H1 (cell line): ENCODE measurements at regions not wholly inside any gene's neighbourhood (a gene's known extent, or its start where the extent isn't known, plus 50 kb on each side); places are given as distances from the start of the nearest gene placed in this dataset.

ENCODE experiments used
- CTCF ChIA-PET: fragments of 300-600 bp; sonication (Branson Sonifier 250); formaldehyde crosslinking; loops from one replicate; lab custom pipeline; 2021; ENCODE audit not compliant: partially characterized antibody; lab: Charles Lee
- POLR2A ChIA-PET: fragments of 300-600 bp; sonication (Branson Sonifier 250); formaldehyde crosslinking; loops from one replicate; lab custom pipeline; 2021; ENCODE audit warnings: inconsistent platforms; ENCODE audit not compliant: partially characterized antibody; lab: Charles Lee
- DNase-seq, 2 experiments: peaks; one replicate each; pipeline versions ENCODE4 v3.0.0 to v3.0.0-alpha.2; 2010 to 2022; ENCODE audit warnings: low spot score in 2 of 2, low read depth in 1 of 2, mixed read lengths in 1 of 2
- FAIRE-seq: peaks from 2 replicates; lab custom pipeline; 2011; peaks lifted over from hg19 to GRCh38; lab: Jason Lieb, UNC
- H2AFZ ChIP-seq: 2 replicates; pipeline ENCODE4 v1.8.1; 2012; ENCODE audit warnings: low read length, inconsistent platforms
- H2AK5ac ChIP-seq: 2 replicates; pipeline ENCODE4 v1.6.1; 2013; ENCODE audit warnings: low read depth, low read length
- H2BK120ac ChIP-seq: replicated peaks from 2 replicates; pipeline ENCODE3; 2013; ENCODE audit warnings: low read depth, low read length, inconsistent platforms
- H2BK12ac ChIP-seq: 2 replicates; pipeline ENCODE4 v1.6.1; 2013; ENCODE audit warnings: low read depth, low read length
- H2BK15ac ChIP-seq: 2 replicates; pipeline ENCODE4 v1.6.1; 2013; ENCODE audit warnings: low read length
- H2BK20ac ChIP-seq: 2 replicates; pipeline ENCODE4 v1.6.1; 2013; ENCODE audit warnings: low read length
- H2BK5ac ChIP-seq: 2 replicates; pipeline ENCODE4 v1.6.1; 2013; ENCODE audit warnings: low read depth, low read length
- H3K14ac ChIP-seq: 2 replicates; pipeline ENCODE4 v1.6.1; 2013; ENCODE audit warnings: inconsistent platforms; ENCODE audit not compliant: insufficient read length
- H3K18ac ChIP-seq: 2 replicates; pipeline ENCODE4 v1.6.1; 2013; ENCODE audit warnings: low read length; ENCODE audit errors: extremely low read depth
- H3K23ac ChIP-seq: 2 replicates; pipeline ENCODE4 v1.6.1; 2013; ENCODE audit warnings: inconsistent platforms; ENCODE audit not compliant: insufficient read length
- H3K23me2 ChIP-seq: 2 replicates; pipeline ENCODE4 v1.6.1; 2013; ENCODE audit warnings: low read depth, low read length
- H3K27ac ChIP-seq: 2 replicates; pipeline ENCODE4 v1.6.1; 2011; ENCODE audit warnings: low read depth, low read length, inconsistent platforms
- H3K27me3 ChIP-seq, 4 experiments: replicated peaks in 1 of 4; 1 replicate in 1 of 4; 2 replicates in 3 of 4; pipeline versions ENCODE4 v1.6.1 to v1.8.1; 2011 to 2013; ENCODE audit warnings: low read length in 3 of 4, mild to moderate bottlenecking in 3 of 4, inconsistent platforms in 2 of 4, mixed read lengths in 2 of 4, moderate library complexity in 1 of 4; ENCODE audit not compliant: control insufficient read depth in 3 of 4, insufficient read depth in 3 of 4; ENCODE audit errors: extremely low read depth in 1 of 4
- H3K36me3 ChIP-seq, 4 experiments: 2 replicates each; pipeline versions ENCODE4 v1.6.1 to v1.8.1; 2011 to 2013; ENCODE audit warnings: mild to moderate bottlenecking in 4 of 4, low read length in 3 of 4, moderate library complexity in 2 of 4, control low read depth in 1 of 4, inconsistent platforms in 1 of 4; ENCODE audit not compliant: insufficient read depth in 4 of 4, control insufficient read depth in 2 of 4
- H3K4ac ChIP-seq: replicated peaks from 2 replicates; pipeline ENCODE3; 2013; ENCODE audit warnings: low read length, low read depth, mixed read lengths, inconsistent platforms; ENCODE audit not compliant: insufficient read length
- H3K4me1 ChIP-seq, 4 experiments: replicated peaks in 1 of 4; 1 replicate in 1 of 4; 2 replicates in 3 of 4; pipeline versions ENCODE4 v1.6.1 to v1.8.1; 2011 to 2013; ENCODE audit warnings: low read length in 3 of 4, inconsistent platforms in 2 of 4, mixed read lengths in 1 of 4; ENCODE audit not compliant: insufficient read depth in 4 of 4, control insufficient read depth in 3 of 4
- H3K4me2 ChIP-seq, 2 experiments: 2 replicates each; pipeline versions ENCODE4 v1.6.1 to v1.8.1; 2011 to 2013; ENCODE audit warnings: low read depth in 2 of 2, low read length in 2 of 2, control low read depth in 1 of 2, inconsistent platforms in 1 of 2, mild to moderate bottlenecking in 1 of 2; ENCODE audit not compliant: insufficient read depth in 1 of 2
- H3K4me3 ChIP-seq, 4 experiments: fragments of 200-600, 300-600 bp in 1 of 4; sonication (generic), shearing (Covaris generic), sonication (Bioruptor Twin) in 1 of 4; 2 replicates each; pipeline versions ENCODE4 v1.5.1 to v1.8.1; 2011 to 2016; ENCODE audit warnings: low read length in 4 of 4, low read depth in 3 of 4, control low read depth in 2 of 4, inconsistent platforms in 2 of 4, mild to moderate bottlenecking in 2 of 4, mixed read lengths in 1 of 4, moderate library complexity in 1 of 4; ENCODE audit not compliant: insufficient read depth in 2 of 4; ENCODE audit errors: extremely low read depth in 1 of 4
- H3K56ac ChIP-seq: replicated peaks from 2 replicates; pipeline ENCODE3; 2013; ENCODE audit warnings: low read depth, mild to moderate bottlenecking, mixed read lengths, low read length, inconsistent platforms; ENCODE audit not compliant: insufficient read length
- H3K79me1 ChIP-seq: 2 replicates; pipeline ENCODE4 v1.6.1; 2013; ENCODE audit warnings: low read depth, low read length, control low read depth
- H3K79me2 ChIP-seq, 2 experiments: 2 replicates each; pipeline versions ENCODE4 v1.6.1 to v1.8.1; 2012 to 2013; ENCODE audit warnings: low read length in 2 of 2, mild to moderate bottlenecking in 2 of 2, inconsistent platforms in 1 of 2; ENCODE audit not compliant: insufficient read depth in 2 of 2, control insufficient read depth in 1 of 2
- H3K9ac ChIP-seq, 4 experiments: replicated peaks in 1 of 4; 1 replicate in 1 of 4; 2 replicates in 3 of 4; pipeline versions ENCODE4 v1.6.1 to v1.8.1; 2011 to 2013; ENCODE audit warnings: low read depth in 3 of 4, low read length in 3 of 4, control low read depth in 2 of 4, mild to moderate bottlenecking in 2 of 4, moderate library complexity in 2 of 4, inconsistent platforms in 1 of 4; ENCODE audit errors: extremely low read depth in 1 of 4
- H3K9me3 ChIP-seq, 2 experiments: 2 replicates each; pipeline versions ENCODE4 v1.6.1 to v1.8.1; 2012 to 2013; ENCODE audit warnings: mild to moderate bottlenecking in 2 of 2, moderate library complexity in 2 of 2, control low read depth in 1 of 2, inconsistent platforms in 1 of 2, low read depth in 1 of 2, low read length in 1 of 2, mixed read lengths in 1 of 2; ENCODE audit not compliant: insufficient read depth in 2 of 2
- H4K20me1 ChIP-seq, 2 experiments: replicated peaks in 1 of 2; 2 replicates each; pipeline versions ENCODE3 to v1.8.1; 2011 to 2013; ENCODE audit warnings: inconsistent platforms in 2 of 2, low read length in 2 of 2, mild to moderate bottlenecking in 1 of 2; ENCODE audit not compliant: insufficient read depth in 2 of 2, control insufficient read depth in 1 of 2
- H4K5ac ChIP-seq: 2 replicates; pipeline ENCODE4 v1.6.1; 2013; ENCODE audit warnings: low read length, low read depth, mixed read lengths, inconsistent platforms; ENCODE audit not compliant: insufficient read length
- H4K8ac ChIP-seq: 2 replicates; pipeline ENCODE4 v1.8.0; 2013; ENCODE audit warnings: mild to moderate bottlenecking, moderate library complexity, low read length, inconsistent platforms; ENCODE audit not compliant: insufficient read depth; ENCODE audit errors: extremely low read depth
- H4K91ac ChIP-seq: replicated peaks from 2 replicates; pipeline ENCODE3; 2013; ENCODE audit warnings: low read length, mixed read lengths, inconsistent platforms; ENCODE audit not compliant: insufficient read length
- BACH1 ChIP-seq: IDR thresholded peaks from 2 replicates; pipeline ENCODE4 v1.6.1; 2012; ENCODE audit warnings: low read length, improper control_type of control experiment
- EP300 ChIP-seq, 2 experiments: IDR thresholded peaks; 1 replicate in 1 of 2; 2 replicates in 1 of 2; pipeline ENCODE4 v1.6.1; 2011 to 2012; ENCODE audit warnings: low read depth in 2 of 2, low read length in 2 of 2, mild to moderate bottlenecking in 2 of 2, borderline replicate concordance in 1 of 2, inconsistent platforms in 1 of 2, moderate library complexity in 1 of 2
- KDM1A ChIP-seq: fragments of 200-600, 300-600 bp; sonication (generic); IDR thresholded peaks from 2 replicates; pipeline ENCODE4 v1.7.1; 2016; ENCODE audit warnings: mild to moderate bottlenecking, low read length, borderline replicate concordance
- POLR2AphosphoS5 ChIP-seq: IDR thresholded peaks from 2 replicates; pipeline ENCODE4 v1.6.1; 2011; ENCODE audit warnings: low read depth, low read length
- RXRA ChIP-seq: IDR thresholded peaks from 2 replicates; pipeline ENCODE4 v1.6.1; 2011; ENCODE audit warnings: low read depth, mild to moderate bottlenecking, low read length, moderate library complexity; ENCODE audit not compliant: insufficient read depth
- YY1 ChIP-seq: IDR thresholded peaks from 2 replicates; pipeline ENCODE4 v1.6.1; 2011; ENCODE audit warnings: low read depth, mild to moderate bottlenecking, low read length
- WGBS, 2 experiments: shearing (Covaris generic) in 1 of 2; methylation state at CpG; one replicate each; pipeline versions ENCODE4 v1.1.6 to v1.1.7; 2013 to 2015; ENCODE audit warnings: low lambda C conversion rate in 2 of 2, mixed read lengths in 2 of 2, inconsistent platforms in 1 of 2, low coverage in 1 of 2, missing lambda C conversion rate in 1 of 2; ENCODE audit not compliant: insufficient replicate concordance in 2 of 2, insufficient coverage in 1 of 2, insufficient read length in 1 of 2; ENCODE audit errors: extremely low coverage in 1 of 2, missing lambda C conversion rate in 1 of 2; 5-methylcytosine and 5-hydroxymethylcytosine counted together
- TF ChIP-seq, protein P1 (sequence below): IDR thresholded peaks from 2 replicates; pipeline ENCODE4 v1.6.1; 2011; ENCODE audit warnings: low read depth, mild to moderate bottlenecking, low read length; ENCODE audit not compliant: insufficient read depth
- TF ChIP-seq, protein P2 (sequence below), 3 experiments: IDR thresholded peaks; 1 replicate in 2 of 3; 2 replicates in 1 of 3; pipeline versions ENCODE4 v1.5.1 to v1.6.1; 2011; ENCODE audit warnings: low read length in 3 of 3, mild to moderate bottlenecking in 3 of 3, inconsistent platforms in 2 of 3, low read depth in 1 of 3, moderate library complexity in 1 of 3; ENCODE audit not compliant: insufficient read depth in 1 of 3; ENCODE audit errors: control extremely low read depth in 1 of 3

DNA sequence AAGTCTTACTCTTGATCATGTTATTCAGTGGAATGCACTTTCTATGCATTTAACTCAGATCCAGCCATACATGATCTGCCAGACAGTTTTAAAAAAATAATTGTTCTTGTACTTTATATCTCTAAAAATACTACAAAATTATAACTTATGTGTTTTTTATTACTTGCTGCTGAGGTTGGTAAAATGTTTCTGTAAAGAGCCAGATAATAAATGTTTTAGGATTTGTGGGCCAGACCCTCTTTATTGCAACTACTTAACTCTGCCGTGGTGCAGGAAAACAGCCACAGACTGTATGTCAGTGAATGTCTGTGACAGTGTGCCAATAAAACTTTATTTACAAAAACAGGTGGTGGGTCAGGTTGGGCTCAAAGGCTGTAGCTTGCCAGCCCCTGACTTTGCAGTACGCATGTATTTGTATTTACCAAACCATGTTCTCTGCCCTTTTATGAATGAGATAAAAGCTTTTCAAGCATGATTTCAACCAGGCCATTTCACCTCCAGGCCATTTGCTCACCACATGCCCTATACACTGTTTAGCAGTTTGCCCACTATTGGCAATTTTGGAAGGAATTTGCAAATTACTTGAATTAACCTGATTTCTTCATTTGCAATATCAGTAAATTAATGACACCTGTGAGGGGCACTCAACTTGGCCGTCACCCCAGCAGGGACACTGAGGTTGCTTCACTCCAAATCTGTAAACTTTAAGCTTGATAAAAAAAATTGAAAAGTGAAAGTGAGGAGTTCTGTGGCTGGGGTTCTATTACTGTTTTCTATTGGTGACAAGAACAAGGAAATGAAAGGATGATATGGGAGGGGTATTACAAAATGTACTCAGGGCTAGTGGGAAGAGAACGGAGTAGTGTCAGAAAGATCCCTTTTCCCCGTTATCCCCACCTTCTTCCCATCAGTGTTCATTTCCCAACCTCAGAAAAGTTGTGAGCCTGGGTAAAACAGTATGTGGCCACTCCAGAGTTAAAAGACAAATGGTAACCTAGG is 133.4 kb downstream of the CEBPB start:
- H2BK5ac ChIP-seq = no peak overlapping the region
- peaks cover 0 to 12% (median 7%) of the 10 kb centered on the region in 4 experiments; a peak in 5 of 7 replicates for H3K4me1 ChIP-seq
- no peak overlapping the region for H3K4me2 ChIP-seq
- H4K91ac ChIP-seq = no peak overlapping the region
- ChIA-PET CTCF (interaction anchor here (1.5 kb wide), 1 partner anchor 27 kb away, joined by 6 read pairs; no protein-coding TSS in a partner anchor), POLR2A (interaction anchor here (0.5 to 1.3 kb wide), 2 partner anchors 38 to 340 kb away, joined by 3 to 4 read pairs; no protein-coding TSS in a partner anchor)
- no peak overlapping the region for H2BK120ac ChIP-seq
- H3K4me3 ChIP-seq = no peak overlapping the region
- peaks cover 6% of the 10 kb centered on the region; the same call in 1 of the 2 replicates for H3K23me2 ChIP-seq
- H2BK20ac ChIP-seq = no peak overlapping the region
- no peak overlapping the region for H4K5ac ChIP-seq
- H4K20me1 ChIP-seq = no peaks in the 10 kb centered on the region
- no peak overlapping the region for H3K23ac ChIP-seq
- no peaks in the 10 kb centered on the region for H3K27me3 ChIP-seq
- no peak for FAIRE-seq
- H2AK5ac ChIP-seq = no peak overlapping the region
- no peak overlapping the region for H2AFZ ChIP-seq
- no peak overlapping the region for H3K4ac ChIP-seq
- no peak overlapping the region for H3K14ac ChIP-seq
- H3K27ac ChIP-seq = no peak overlapping the region
- H3K18ac ChIP-seq = no peak overlapping the region
- no peak overlapping the region for H4K8ac ChIP-seq
- no peaks in the 10 kb centered on the region for H3K79me2 ChIP-seq
- H3K79me1 ChIP-seq = no peaks in the 10 kb centered on the region
- no peak overlapping the region for H3K9ac ChIP-seq
- H3K56ac ChIP-seq = no peak overlapping the region
- 91% methylated on average over 5 of the region's 5 CpGs; no CpG with 5 or more reads in 1 of the 2 experiments for WGBS, 2 experiments
- H2BK15ac ChIP-seq = no peak overlapping the region
- H3K9me3 ChIP-seq = no peaks in the 10 kb centered on the region; a peak in 1 of 4 replicates
- no peaks in the 10 kb centered on the region for H3K36me3 ChIP-seq
- no peak overlapping the region for H2BK12ac ChIP-seq
- no peak for DNase-seq
- TF ChIP-seq, protein P1, sequence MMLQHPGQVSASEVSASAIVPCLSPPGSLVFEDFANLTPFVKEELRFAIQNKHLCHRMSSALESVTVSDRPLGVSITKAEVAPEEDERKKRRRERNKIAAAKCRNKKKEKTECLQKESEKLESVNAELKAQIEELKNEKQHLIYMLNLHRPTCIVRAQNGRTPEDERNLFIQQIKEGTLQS = no peak
- TF ChIP-seq BACH1 (no peak), RXRA (no peak), KDM1A (no peak), YY1 (no peak), EP300 (IDR thresholded peaks at IDR 0.05; ENCODE audit: borderline replicate concordance in 1 of 2, low read depth in 2 of 2, low read length in 2 of 2) (no peak), POLR2AphosphoS5 (no peak)
- TF ChIP-seq, protein P2, sequence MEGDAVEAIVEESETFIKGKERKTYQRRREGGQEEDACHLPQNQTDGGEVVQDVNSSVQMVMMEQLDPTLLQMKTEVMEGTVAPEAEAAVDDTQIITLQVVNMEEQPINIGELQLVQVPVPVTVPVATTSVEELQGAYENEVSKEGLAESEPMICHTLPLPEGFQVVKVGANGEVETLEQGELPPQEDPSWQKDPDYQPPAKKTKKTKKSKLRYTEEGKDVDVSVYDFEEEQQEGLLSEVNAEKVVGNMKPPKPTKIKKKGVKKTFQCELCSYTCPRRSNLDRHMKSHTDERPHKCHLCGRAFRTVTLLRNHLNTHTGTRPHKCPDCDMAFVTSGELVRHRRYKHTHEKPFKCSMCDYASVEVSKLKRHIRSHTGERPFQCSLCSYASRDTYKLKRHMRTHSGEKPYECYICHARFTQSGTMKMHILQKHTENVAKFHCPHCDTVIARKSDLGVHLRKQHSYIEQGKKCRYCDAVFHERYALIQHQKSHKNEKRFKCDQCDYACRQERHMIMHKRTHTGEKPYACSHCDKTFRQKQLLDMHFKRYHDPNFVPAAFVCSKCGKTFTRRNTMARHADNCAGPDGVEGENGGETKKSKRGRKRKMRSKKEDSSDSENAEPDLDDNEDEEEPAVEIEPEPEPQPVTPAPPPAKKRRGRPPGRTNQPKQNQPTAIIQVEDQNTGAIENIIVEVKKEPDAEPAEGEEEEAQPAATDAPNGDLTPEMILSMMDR (IDR thresholded peaks at IDR 0.05; ENCODE audit: control extremely low read depth in 1 of 3, insufficient read depth in 1 of 3, low read depth in 1 of 3, low read length in 3 of 3) = no peak
